Amniotic epithelial cell (primary cell): ENCODE measurements at regions not wholly inside any gene's neighbourhood (a gene's known extent, or its start where the extent isn't known, plus 50 kb on each side); places are given as distances from the start of the nearest gene placed in this dataset.

Experiments
- DNase-seq: peaks from one replicate; pipeline ENCODE4 v3.0.0-alpha.2; 2010; ENCODE audit warnings: low read depth

- peak; percentile 89 for DNase-seq
Observed at GRCh38 chr21:17402937-17403336, 109.9 kb upstream of the CXADR start.

DNA sequence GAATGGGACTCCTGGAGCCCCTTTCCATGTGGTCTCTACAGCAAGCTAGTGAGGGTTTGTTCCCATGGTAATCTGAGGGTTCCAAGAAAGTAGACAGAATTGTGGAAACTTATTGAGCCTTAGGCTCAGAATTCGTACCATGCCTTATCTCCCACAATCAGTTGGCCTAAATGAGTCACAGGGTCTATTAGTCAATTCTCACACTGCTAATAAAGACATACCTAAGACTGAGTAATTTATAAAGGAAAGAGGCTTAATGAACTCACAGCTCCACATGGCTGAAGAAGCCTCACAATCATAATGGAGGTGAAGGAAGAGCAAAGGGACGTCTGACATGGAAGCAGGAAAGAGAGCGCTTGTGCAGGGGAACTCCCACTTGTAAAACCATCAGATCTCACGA lies 106.6 kb upstream of the CXADR start:
- peak; percentile 61 for DNase-seq

- no peak for DNase-seq
Observed at GRCh38 chr21:17414766-17415165, 98.1 kb upstream of the CXADR start.

DNA sequence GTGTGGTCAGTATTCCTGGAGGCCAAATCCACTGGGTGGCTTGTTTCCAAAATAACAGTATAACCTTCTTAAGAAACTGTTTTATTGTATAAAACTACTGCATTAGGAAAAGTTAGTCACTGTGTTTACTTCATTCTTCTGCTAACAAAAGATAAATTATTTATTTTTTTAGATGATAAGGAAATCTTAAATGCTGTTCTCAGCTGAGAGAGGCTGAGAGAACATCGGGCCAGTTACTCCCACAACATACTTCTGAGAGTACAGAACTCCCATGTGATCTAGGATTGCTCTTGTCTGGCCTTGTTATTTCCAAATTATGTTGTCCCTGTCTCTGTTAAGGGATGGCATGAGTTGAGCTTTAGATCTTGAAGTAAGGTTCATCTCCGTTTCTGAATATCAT lies 96.7 kb upstream of the CXADR start:
- DNase-seq: peak; percentile 98

- no peak for DNase-seq
Observed at GRCh38 chr21:17422931-17423330, 89.9 kb upstream of the CXADR start.

DNA sequence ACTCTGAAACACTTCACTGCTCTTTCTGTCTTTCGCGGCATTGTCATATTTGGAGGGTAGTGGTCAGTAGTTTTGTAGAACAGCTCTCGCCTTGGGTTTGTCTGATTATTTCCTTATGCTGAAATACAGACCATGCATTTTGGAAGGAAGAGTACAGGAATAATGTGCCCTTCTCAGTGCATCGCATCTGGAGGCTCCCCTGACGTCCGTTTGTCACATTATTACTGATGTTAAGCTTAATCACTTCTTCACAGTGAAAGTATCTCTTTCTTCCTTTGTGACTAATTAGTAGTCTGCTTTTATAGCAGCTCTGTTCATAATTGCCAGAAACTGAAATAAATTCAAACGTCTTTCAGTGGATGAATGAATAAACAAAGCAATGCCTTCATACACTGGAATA lies 85.7 kb upstream of the CXADR start:
- no peak for DNase-seq

GRCh38 chr21:17427831-17428483 lies 84.9 kb upstream of the CXADR start:
- DNase-seq: no peak

DNA sequence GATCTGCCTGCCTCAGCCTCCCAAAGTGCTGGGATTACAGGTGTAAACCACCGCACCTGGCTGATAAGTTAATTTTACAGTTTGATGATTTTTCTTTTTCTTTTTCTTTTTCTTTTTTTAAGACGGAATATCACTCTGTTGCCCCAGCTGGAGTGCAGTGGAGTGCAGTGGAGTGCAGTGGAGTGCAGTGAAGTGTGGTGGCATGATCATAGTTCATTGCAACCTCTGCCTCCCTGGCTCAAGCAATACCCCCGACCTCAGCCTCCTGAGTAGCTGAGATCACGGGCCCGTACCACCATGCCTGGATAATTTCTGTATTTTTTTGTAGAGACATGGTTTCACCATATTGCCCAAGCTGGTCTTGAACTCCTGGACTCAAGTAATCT lies 84.4 kb upstream of the CXADR start:
- DNase-seq: no peak

GRCh38 chr21:17428980-17429379 lies 83.9 kb upstream of the CXADR start:
- DNase-seq: no peak

DNA sequence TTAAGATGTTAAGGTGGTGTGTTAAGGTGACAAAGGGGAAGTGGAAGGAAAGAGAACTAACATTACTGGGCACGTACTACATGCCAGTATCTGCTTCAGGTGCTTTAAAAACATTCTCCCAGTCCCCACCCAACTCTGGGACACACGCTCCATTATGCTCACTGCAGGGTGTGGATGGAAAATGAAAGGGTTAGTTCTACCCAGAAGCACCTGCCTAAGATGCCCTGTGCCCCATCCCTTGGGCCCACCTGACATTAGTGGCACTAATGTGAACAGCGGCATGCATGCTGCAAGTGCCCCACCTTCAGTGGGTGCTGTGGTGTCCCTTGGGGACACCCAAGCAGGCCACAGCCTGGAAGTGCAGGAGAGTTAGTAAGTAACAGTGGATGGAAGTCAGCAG lies 82.9 kb upstream of the CXADR start:
- no peak for DNase-seq

- DNase-seq: no peak
Observed at GRCh38 chr21:17432732-17433057, 80.1 kb upstream of the CXADR start.

DNA sequence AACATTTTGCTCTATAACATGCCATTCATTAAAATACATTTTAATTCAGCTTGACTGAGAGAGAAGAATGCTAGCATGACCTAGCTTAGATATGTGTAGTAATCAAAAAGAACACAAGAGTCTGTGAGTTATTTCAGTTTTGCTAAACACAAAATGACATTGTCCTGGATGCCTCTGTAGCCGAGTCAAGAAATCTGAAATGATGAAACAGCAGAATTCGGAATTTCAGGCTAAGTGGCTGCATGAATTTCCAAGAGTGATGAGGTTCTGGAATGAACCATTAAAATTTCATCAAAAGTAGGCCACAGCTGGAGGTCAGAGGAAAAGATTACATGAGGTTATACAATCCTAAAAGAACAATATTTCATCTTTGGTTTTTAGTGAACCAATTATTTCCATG lies 79.1 kb upstream of the CXADR start:
- peak; percentile 35 for DNase-seq

DNA sequence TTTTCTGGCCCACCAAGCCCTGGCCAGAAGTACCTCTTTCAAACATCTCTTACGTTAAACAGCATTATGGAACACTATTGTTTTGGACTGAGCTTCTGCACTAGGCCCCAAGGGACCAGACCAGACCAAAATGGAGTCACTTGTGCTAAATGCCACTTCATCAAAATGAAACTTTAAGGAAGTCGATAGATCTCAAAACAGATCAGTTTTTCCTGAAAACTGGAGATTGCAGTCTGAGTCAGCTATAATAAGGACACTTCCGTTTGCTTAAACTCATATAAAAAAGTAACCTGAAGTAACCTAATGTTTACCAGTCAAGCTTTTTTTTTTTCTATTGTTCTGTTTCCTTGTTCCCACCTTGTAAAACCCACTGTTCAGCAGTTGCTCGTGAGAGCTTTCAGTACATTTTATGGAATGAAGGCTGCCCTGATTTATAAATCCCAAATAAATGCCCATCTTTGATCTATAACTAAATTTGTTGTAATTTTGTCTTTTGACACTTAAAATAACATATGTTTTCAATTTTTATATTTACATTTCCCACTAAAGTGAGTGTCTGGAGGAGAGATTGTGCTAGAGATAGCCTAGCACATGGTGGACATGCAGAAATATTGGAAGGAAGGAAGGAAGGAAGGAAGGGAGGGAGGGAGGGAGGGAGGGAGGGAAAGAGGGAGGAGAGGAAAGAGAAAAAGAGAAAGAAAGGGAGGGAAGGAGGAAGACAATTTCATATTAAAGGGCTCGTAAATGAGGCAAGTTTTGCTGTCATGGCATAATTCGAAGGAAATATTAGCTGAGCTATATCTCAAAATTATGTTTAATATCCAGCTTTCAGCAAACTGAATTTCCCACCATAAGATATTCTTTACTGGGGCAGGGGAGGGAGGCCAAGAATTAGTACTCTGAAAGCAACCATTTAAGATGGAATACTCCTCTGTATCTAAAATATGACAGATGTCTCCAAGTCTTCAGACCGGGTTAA lies 77.0 kb upstream of the CXADR start:
- DNase-seq: no peak

DNA sequence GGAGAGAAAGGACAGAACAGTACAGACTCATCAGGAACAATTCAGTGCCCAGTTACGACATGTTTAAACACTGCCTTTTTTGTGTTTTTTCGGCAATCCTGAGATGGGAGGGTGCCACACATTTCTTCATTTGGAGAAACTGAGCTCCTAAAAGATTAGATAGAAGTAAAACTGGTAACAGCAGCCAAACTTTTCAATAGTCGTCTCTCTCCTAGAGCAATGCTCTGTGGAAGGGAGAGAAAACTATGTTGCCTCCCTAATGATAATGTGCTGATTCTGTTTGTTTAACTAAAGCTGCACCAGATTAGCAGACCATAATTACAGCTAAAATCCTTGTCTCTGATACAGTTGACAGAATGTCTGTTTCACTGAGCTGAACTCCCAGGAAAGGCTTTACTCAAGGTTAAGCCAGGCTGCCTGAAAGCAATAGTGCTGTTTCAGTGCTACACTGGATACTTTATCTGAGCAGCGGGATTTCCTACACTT lies 76.2 kb upstream of the CXADR start:
- DNase-seq: peak; percentile 89

DNA sequence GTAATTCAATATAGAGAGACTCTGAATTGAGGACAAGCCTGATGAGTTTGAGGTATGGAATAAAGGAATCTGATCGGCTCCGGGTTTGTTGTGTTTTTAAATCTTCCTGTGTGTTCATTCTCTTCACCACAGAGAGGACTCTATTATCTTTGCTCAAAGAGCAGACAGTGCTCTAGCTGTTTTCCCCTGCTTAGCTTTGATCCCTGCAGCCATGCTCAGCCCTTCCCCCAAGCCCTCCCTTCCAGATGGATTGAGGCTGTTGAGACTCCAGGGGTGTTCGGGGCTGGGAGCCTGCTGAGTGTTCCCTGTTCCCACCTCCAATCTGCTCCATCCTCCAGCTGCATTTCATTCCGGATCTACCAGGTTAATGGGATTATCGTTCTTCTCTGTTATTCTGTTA lies 74.2 kb upstream of the CXADR start:
- DNase-seq: no peak

- no peak for DNase-seq
Observed at GRCh38 chr21:17440969-17441368, 71.9 kb upstream of the CXADR start.

GRCh38 chr21:17441370-17441769 lies 71.5 kb upstream of the CXADR start:
- DNase-seq: no peak

DNA sequence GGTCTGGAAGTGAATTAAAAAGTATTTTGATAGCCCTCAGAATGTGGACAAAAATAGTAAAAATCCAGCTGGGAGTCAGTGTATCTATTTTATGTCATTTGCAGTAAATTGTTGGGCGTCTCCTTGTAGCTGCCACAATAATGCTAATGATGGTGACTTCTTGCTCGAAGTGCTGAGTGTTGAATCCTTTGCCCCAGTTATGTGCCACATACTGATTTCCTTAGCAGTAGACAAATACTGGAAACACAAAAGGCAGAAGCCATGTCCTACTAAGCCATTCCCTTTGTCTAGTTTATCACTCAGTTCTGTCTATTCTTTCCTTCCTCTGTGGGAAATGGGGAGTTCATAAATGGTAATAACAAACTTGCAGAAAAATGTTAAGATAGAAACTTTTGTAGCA lies 70.7 kb upstream of the CXADR start:
- no peak for DNase-seq

- DNase-seq: no peak
Observed at GRCh38 chr21:17444828-17445227, 68.0 kb upstream of the CXADR start.

- DNase-seq: no peak
Observed at GRCh38 chr21:17446737-17447136, 66.1 kb upstream of the CXADR start.

DNA sequence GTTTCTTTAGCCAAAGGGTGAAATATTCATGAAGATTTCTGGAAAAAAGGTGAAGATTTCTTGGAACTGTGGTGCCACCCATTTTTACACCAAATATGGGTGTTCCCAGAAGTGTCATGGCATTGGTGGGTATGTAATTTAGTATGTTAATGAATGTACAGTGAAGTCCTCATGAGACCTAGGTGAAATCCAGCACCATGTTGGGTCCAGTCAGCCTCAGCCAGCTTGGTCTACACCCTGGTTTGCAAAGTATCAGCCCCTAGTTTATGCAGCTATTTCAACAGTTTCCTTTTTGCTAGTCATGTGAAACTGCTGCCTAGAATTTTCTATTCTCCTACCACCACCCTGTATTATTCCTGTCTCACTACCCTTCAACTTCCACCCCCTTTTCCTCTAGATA lies 63.1 kb upstream of the CXADR start:
- DNase-seq: no peak

- DNase-seq: peak; percentile 82
Observed at GRCh38 chr21:17451364-17451891, 61.4 kb upstream of the CXADR start.

- DNase-seq: peak; percentile 93
Observed at GRCh38 chr21:17454315-17455027, 58.4 kb upstream of the CXADR start.
